ENCODE measurements at regions not wholly inside any gene's neighbourhood (a gene's known extent, or its start where the extent isn't known, plus 50 kb on each side); places are given as distances from the start of the nearest gene placed in this dataset.

DNA sequence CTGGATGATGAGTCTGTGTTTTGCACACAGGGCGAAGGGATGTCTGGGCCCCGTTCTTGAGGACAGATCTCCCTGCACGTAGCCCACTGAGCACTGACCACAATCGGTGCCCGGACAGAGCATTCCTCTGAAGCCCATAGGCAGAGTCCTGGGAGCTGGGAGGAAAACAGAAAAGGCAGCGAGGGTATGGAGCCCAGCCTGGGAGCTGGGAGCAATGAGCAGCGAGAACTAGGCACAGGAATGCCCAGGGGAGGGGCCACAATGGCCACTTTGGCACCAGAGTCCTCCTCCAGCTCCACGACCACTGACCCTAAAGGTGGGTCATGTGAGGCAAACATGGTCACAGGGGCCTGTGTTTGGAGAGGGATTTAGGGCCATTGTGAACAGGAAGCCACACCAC is 333.9 kb downstream of the EIPR1 start:
- TF ChIP-seq, protein P1, sequence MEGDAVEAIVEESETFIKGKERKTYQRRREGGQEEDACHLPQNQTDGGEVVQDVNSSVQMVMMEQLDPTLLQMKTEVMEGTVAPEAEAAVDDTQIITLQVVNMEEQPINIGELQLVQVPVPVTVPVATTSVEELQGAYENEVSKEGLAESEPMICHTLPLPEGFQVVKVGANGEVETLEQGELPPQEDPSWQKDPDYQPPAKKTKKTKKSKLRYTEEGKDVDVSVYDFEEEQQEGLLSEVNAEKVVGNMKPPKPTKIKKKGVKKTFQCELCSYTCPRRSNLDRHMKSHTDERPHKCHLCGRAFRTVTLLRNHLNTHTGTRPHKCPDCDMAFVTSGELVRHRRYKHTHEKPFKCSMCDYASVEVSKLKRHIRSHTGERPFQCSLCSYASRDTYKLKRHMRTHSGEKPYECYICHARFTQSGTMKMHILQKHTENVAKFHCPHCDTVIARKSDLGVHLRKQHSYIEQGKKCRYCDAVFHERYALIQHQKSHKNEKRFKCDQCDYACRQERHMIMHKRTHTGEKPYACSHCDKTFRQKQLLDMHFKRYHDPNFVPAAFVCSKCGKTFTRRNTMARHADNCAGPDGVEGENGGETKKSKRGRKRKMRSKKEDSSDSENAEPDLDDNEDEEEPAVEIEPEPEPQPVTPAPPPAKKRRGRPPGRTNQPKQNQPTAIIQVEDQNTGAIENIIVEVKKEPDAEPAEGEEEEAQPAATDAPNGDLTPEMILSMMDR (IDR thresholded peaks at IDR 0.05) = no peak
- no peak for TF ChIP-seq POLR2A (IDR thresholded peaks at IDR 0.05)
